PFSK-1 (cell line): ENCODE measurements at regions not wholly inside any gene's neighbourhood (a gene's known extent, or its start where the extent isn't known, plus 50 kb on each side); places are given as distances from the start of the nearest gene placed in this dataset.

Experiments
- FOXP2 ChIP-seq: optimal IDR thresholded peaks from 2 replicates; pipeline ENCODE3; 2011; ENCODE audit warnings: borderline replicate concordance, control low read depth, inconsistent platforms; ENCODE audit not compliant: insufficient read depth; ENCODE audit errors: extremely low read length, extremely low read depth
- POLR2AphosphoS5 ChIP-seq: IDR thresholded peaks from 2 replicates; pipeline ENCODE4 v1.6.1; 2012; ENCODE audit warnings: low read depth, mild to moderate bottlenecking, control low read depth, low read length, moderate library complexity
- REST ChIP-seq, 2 experiments: IDR thresholded peaks; 2 replicates each; pipeline versions ENCODE4 v1.6.1 to v1.8.0; 2011 to 2012; ENCODE audit warnings: low read depth in 2 of 2, low read length in 2 of 2, control low read depth in 1 of 2, inconsistent platforms in 1 of 2, mild to moderate bottlenecking in 1 of 2, moderate library complexity in 1 of 2; ENCODE audit not compliant: insufficient read depth in 1 of 2
- SIN3A ChIP-seq: IDR thresholded peaks from 2 replicates; pipeline ENCODE4 v1.6.1; 2012; ENCODE audit warnings: mild to moderate bottlenecking, low read length, moderate library complexity, borderline replicate concordance; ENCODE audit not compliant: insufficient read depth
- TAF1 ChIP-seq: IDR thresholded peaks from 2 replicates; pipeline ENCODE4 v1.6.1; 2012; ENCODE audit warnings: low read length, control low read depth, borderline replicate concordance; ENCODE audit not compliant: insufficient read depth

- TF ChIP-seq FOXP2 (no peak), SIN3A (no peak), POLR2AphosphoS5 (no peak), REST (IDR thresholded peaks at IDR 0.05; ENCODE audit: insufficient read depth in 1 of 2, low read depth in 2 of 2, low read length in 2 of 2) (no peak), TAF1 (no peak)
Measured at GRCh38 chr6:115190534-115190933, 847.7 kb upstream of the HS3ST5 start.

- TF ChIP-seq FOXP2 (no peak), SIN3A (no peak), REST (IDR thresholded peaks at IDR 0.05; ENCODE audit: insufficient read depth in 1 of 2, low read depth in 2 of 2, low read length in 2 of 2) (no peak), TAF1 (no peak), POLR2AphosphoS5 (no peak)
Measured at GRCh38 chr6:115159733-115160132, 816.9 kb upstream of the HS3ST5 start.

- TF ChIP-seq REST (IDR thresholded peaks at IDR 0.05; ENCODE audit: insufficient read depth in 1 of 2, low read depth in 2 of 2, low read length in 2 of 2) = no peak
- TF ChIP-seq TAF1 = no peak
- no peak for TF ChIP-seq POLR2AphosphoS5
- no peak for TF ChIP-seq FOXP2
- no peak for TF ChIP-seq SIN3A
Measured at GRCh38 chr6:115137910-115138309, 795.1 kb upstream of the HS3ST5 start.

- no peak for TF ChIP-seq SIN3A
- TF ChIP-seq POLR2AphosphoS5 = no peak
- TF ChIP-seq FOXP2 = no peak
- TF ChIP-seq TAF1 = no peak
- TF ChIP-seq REST (IDR thresholded peaks at IDR 0.05; ENCODE audit: insufficient read depth in 1 of 2, low read depth in 2 of 2, low read length in 2 of 2) = no peak
Measured at GRCh38 chr6:115133790-115134189, 791.0 kb upstream of the HS3ST5 start.
